GM19372 (cell line): ENCODE measurements at regions not wholly inside any gene's neighbourhood (a gene's known extent, or its start where the extent isn't known, plus 50 kb on each side); places are given as distances from the start of the nearest gene placed in this dataset.

Experiments used
- ATAC-seq: cut with Tn5 transposase; IDR thresholded peaks from one replicate; pipeline ENCODE4 v1.9.1; 2021; ENCODE audit warnings: mild to moderate bottlenecking, low read depth, moderate library complexity; ENCODE audit not compliant: unreplicated experiment

- no peak for ATAC-seq
These were observed 827.1 kb downstream of the TBC1D22A start for GRCh38 chr22:47589271-47590250.

- no peak for ATAC-seq
These were observed 826.1 kb downstream of the TBC1D22A start for GRCh38 chr22:47588578-47588960.

GRCh38 chr22:47587861-47588577 lies 825.6 kb downstream of the TBC1D22A start:
- no peak for ATAC-seq

GRCh38 chr22:47587361-47587760 lies 824.9 kb downstream of the TBC1D22A start:
- no peak for ATAC-seq

GRCh38 chr22:47586946-47587345 lies 824.5 kb downstream of the TBC1D22A start:
- ATAC-seq, result no peak

GRCh38 chr22:47586038-47586437 lies 823.6 kb downstream of the TBC1D22A start:
- no peak for ATAC-seq

GRCh38 chr22:47583959-47584562 lies 821.6 kb downstream of the TBC1D22A start:
- no peak for ATAC-seq

- no peak for ATAC-seq
These were observed 819.6 kb downstream of the TBC1D22A start for GRCh38 chr22:47582067-47582466.

GRCh38 chr22:47580121-47580520 lies 817.7 kb downstream of the TBC1D22A start:
- ATAC-seq, result no peak

GRCh38 chr22:47576908-47577307 lies 814.5 kb downstream of the TBC1D22A start:
- no peak for ATAC-seq

GRCh38 chr22:47575291-47575690 lies 812.8 kb downstream of the TBC1D22A start:
- no peak for ATAC-seq

- no peak for ATAC-seq
These were observed 812.1 kb downstream of the TBC1D22A start for GRCh38 chr22:47574556-47574955.

- ATAC-seq, result no peak
These were observed 810.7 kb downstream of the TBC1D22A start for GRCh38 chr22:47573141-47573540.

- no peak for ATAC-seq
These were observed 810.0 kb downstream of the TBC1D22A start for GRCh38 chr22:47572443-47572842.

GRCh38 chr22:47571616-47572015 lies 809.2 kb downstream of the TBC1D22A start:
- no peak for ATAC-seq

GRCh38 chr22:47570851-47571250 lies 808.4 kb downstream of the TBC1D22A start:
- ATAC-seq, result no peak

GRCh38 chr22:47570300-47570685 lies 807.8 kb downstream of the TBC1D22A start:
- no peak for ATAC-seq

GRCh38 chr22:47569389-47570299 lies 807.2 kb downstream of the TBC1D22A start:
- ATAC-seq, result no peak

- ATAC-seq, result no peak
These were observed 806.2 kb downstream of the TBC1D22A start for GRCh38 chr22:47568700-47569099.
